ENCODE measurements at regions not wholly inside any gene's neighbourhood (a gene's known extent, or its start where the extent isn't known, plus 50 kb on each side); places are given as distances from the start of the nearest gene placed in this dataset.

- DNase-seq (ENCODE audit: low spot score) = no peak
These were observed 198.3 kb upstream of the MID1 start for GRCh38 chrX:10818651-10819050.

- DNase-seq (ENCODE audit: low spot score) = no peak
These were observed 199.6 kb upstream of the MID1 start for GRCh38 chrX:10819973-10820372.

GRCh38 chrX:10821293-10821692, 200.9 kb upstream of the MID1 start:
- peak; percentile 21 for DNase-seq (ENCODE audit: low spot score)

GRCh38 chrX:10828036-10828435, 207.7 kb upstream of the MID1 start:
- no peak for DNase-seq (ENCODE audit: low spot score)

GRCh38 chrX:10828640-10829039, 208.3 kb upstream of the MID1 start:
- no peak for DNase-seq (ENCODE audit: low spot score)

GRCh38 chrX:10831716-10832502, 211.5 kb upstream of the MID1 start:
- no peak for DNase-seq (ENCODE audit: low spot score)

GRCh38 chrX:10833299-10834169, 213.1 kb upstream of the MID1 start:
- no peak for DNase-seq (ENCODE audit: low spot score)

GRCh38 chrX:10841579-10841978, 221.2 kb upstream of the MID1 start:
- DNase-seq (ENCODE audit: low spot score) = no peak

- no peak for DNase-seq (ENCODE audit: low spot score)
These were observed 222.3 kb upstream of the MID1 start for GRCh38 chrX:10842646-10843045.

GRCh38 chrX:10847333-10847732, 226.9 kb upstream of the MID1 start:
- DNase-seq (ENCODE audit: low spot score) = no peak

- no peak for DNase-seq (ENCODE audit: low spot score)
These were observed 231.4 kb upstream of the MID1 start for GRCh38 chrX:10851809-10852208.

- no peak for DNase-seq (ENCODE audit: low spot score)
These were observed 234.2 kb upstream of the MID1 start for GRCh38 chrX:10854594-10854993.

- DNase-seq (ENCODE audit: low spot score) = no peak
These were observed 235.5 kb upstream of the MID1 start for GRCh38 chrX:10855845-10856244.

GRCh38 chrX:10856797-10857196, 236.4 kb upstream of the MID1 start:
- no peak for DNase-seq (ENCODE audit: low spot score)

- no peak for DNase-seq (ENCODE audit: low spot score)
These were observed 239.0 kb upstream of the MID1 start for GRCh38 chrX:10859353-10859752.

- DNase-seq (ENCODE audit: low spot score) = no peak
These were observed 235.1 kb upstream of the HCCS start for GRCh38 chrX:10875995-10876394.

GRCh38 chrX:10882484-10882883, 228.6 kb upstream of the HCCS start:
- DNase-seq (ENCODE audit: low spot score) = no peak

- DNase-seq (ENCODE audit: low spot score) = peak; percentile 76
These were observed 226.9 kb upstream of the HCCS start for GRCh38 chrX:10884246-10884645.

- DNase-seq (ENCODE audit: low spot score) = no peak
These were observed 218.4 kb upstream of the HCCS start for GRCh38 chrX:10892621-10893225.

- no peak for DNase-seq (ENCODE audit: low spot score)
These were observed 217.8 kb upstream of the HCCS start for GRCh38 chrX:10893366-10893765.

GRCh38 chrX:10893976-10894375, 217.2 kb upstream of the HCCS start:
- no peak for DNase-seq (ENCODE audit: low spot score)

GRCh38 chrX:10897768-10898167, 213.4 kb upstream of the HCCS start:
- no peak for DNase-seq (ENCODE audit: low spot score)

Data from COLO829 (cell line).